ENCODE measurements at regions not wholly inside any gene's neighbourhood (a gene's known extent, or its start where the extent isn't known, plus 50 kb on each side); places are given as distances from the start of the nearest gene placed in this dataset.

DNA sequence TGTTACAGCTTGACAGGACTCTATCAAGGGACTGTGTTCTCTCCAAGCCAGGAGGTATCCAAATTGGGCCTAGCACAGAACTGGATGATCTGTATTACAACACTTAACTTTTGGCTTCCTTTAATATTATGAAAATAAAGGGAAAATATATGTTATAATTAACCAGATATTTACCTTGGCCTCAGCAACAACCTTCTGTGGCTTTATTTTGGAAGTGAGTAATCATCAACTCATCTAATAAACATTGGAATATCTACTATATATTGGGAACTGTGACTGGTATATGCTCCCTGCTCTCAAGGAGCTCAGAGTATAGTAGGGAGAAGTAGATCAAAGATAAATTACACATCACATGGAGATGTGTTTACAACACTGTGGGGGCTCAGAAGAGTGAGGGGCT is 352.2 kb downstream of the METTL15 start:
- no peak overlapping the region for H3K4me3 Mint-ChIP-seq
- POLR2A ChIA-PET: no interaction called here
- H3K9me3 Mint-ChIP-seq: no peaks in the 10 kb centered on the region
- DNase-seq: no peak
- H3K27me3 Mint-ChIP-seq: no peaks in the 10 kb centered on the region
- H3K4me1 Mint-ChIP-seq (ENCODE audit: low read depth): no peaks in the 10 kb centered on the region
- no peak overlapping the region for H3K27ac Mint-ChIP-seq
- H3K36me3 Mint-ChIP-seq: no peaks in the 10 kb centered on the region
- intact Hi-C loops (cut with micrococcal nuclease): no loop called here
- CTCF ChIA-PET: no interaction called here

DNA sequence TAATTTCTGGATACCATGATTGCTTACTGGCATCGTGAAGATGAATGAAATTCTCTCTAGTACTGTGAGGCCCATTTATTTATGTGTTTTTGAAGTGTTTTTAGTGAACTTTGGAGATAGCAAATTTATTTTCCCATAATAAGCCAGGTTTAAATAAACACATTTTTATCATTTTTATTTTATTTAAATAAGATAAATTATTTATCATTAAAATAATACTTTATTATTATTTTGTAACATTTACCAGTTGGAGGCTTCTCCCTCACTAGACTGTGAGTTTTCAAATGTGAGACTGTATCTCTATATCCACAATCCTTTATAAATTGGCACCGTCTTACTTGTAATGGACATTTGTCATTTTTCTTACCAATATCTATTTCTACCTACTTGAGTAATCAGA is 351.7 kb downstream of the METTL15 start:
- DNase-seq: no peak
- no peak overlapping the region for H3K4me3 Mint-ChIP-seq
- no peak overlapping the region for H3K27ac Mint-ChIP-seq
- no peaks in the 10 kb centered on the region for H3K36me3 Mint-ChIP-seq
- no peaks in the 10 kb centered on the region for H3K27me3 Mint-ChIP-seq
- POLR2A ChIA-PET: no interaction called here
- CTCF ChIA-PET: no interaction called here
- no peaks in the 10 kb centered on the region for H3K9me3 Mint-ChIP-seq
- no peaks in the 10 kb centered on the region for H3K4me1 Mint-ChIP-seq (ENCODE audit: low read depth)
- intact Hi-C loops (cut with micrococcal nuclease): no loop called here

DNA sequence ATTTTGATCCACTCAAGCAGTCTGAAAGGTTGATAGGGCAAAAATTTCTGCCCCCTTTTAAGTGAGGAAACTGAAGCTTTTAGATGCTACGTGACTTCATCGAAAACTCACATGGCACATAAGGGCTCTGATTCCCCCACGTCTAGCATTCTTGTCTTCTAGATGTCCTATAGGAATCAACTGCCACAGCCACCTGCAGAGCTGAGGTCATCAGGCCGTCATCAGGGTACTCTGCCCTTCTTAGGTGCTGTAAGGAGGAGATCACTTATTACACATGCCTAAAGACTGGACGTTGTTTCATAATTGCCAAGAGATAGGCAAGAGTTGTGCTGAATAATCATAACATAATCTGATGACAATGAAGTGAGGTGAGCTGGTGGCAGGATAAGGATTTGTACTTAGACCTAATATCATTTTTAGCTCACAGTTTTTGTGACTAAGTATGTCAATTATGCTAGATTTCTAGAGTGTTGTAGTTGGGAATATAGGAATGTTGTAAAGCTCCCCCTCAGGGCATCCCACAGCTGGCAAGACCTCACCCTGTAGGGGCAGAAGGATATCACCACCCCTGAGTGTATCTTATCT is 349.4 kb downstream of the METTL15 start:
- H3K4me1 Mint-ChIP-seq (ENCODE audit: low read depth): no peaks in the 10 kb centered on the region
- no peak overlapping the region for H3K27ac Mint-ChIP-seq
- intact Hi-C loops (cut with micrococcal nuclease): no loop called here
- DNase-seq: no peak
- H3K9me3 Mint-ChIP-seq: peaks cover 3% of the 10 kb centered on the region
- no peaks in the 10 kb centered on the region for H3K27me3 Mint-ChIP-seq
- ChIA-PET POLR2A (no interaction called here), CTCF (no interaction called here)
- H3K4me3 Mint-ChIP-seq: no peak overlapping the region
- H3K36me3 Mint-ChIP-seq: no peaks in the 10 kb centered on the region

DNA sequence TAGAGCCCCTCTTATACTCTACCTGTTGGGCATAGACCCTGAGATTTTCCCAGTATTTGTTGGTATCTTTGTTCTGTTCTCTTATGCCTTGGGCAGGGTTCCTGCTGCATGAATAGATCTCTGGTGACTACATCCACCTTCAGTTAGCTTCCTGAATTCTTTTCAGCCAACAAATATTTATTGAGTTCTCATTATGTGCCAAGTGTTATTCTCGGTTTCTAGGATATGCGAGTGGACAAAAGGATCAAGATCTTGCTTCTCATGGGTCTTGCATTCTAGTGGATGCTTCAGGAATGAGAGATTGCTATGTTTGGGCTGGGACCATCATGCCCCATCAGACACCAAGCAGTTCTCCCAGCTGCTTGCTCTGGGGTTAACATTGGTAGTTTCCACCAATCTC is 340.0 kb downstream of the METTL15 start:
- H3K27me3 Mint-ChIP-seq: no peaks in the 10 kb centered on the region
- no peak overlapping the region for H3K27ac Mint-ChIP-seq
- no peak overlapping the region for H3K4me3 Mint-ChIP-seq
- peaks cover 2% of the 10 kb centered on the region for H3K9me3 Mint-ChIP-seq
- CTCF ChIA-PET: no interaction called here
- no peak for DNase-seq
- intact Hi-C loops (cut with micrococcal nuclease): no loop called here
- POLR2A ChIA-PET: no interaction called here
- H3K36me3 Mint-ChIP-seq: no peaks in the 10 kb centered on the region
- no peaks in the 10 kb centered on the region for H3K4me1 Mint-ChIP-seq (ENCODE audit: low read depth)

DNA sequence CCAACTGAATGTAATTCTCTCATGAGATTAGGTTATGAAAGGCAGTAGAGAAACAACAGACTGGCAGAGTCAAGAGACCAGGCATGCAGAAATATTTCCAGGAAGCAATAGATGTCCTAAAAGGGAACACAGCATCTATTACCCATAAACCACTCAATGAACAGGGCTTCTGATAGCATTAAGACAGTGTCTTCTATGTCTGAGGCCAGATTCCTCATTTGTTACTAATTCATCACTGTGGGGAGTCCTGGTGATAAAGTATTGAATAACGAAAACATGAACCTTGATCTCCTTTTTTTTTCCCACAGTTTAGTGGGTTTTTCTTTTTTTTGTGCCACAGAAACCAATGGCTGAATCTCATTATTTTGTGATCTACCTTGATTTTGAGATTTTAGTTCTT is 339.0 kb downstream of the METTL15 start:
- H3K36me3 Mint-ChIP-seq: no peaks in the 10 kb centered on the region
- no peak overlapping the region for H3K4me3 Mint-ChIP-seq
- POLR2A ChIA-PET: no interaction called here
- H3K4me1 Mint-ChIP-seq (ENCODE audit: low read depth): no peaks in the 10 kb centered on the region
- CTCF ChIA-PET: no interaction called here
- no peak for DNase-seq
- no peak overlapping the region for H3K27ac Mint-ChIP-seq
- H3K27me3 Mint-ChIP-seq: no peaks in the 10 kb centered on the region
- H3K9me3 Mint-ChIP-seq: peaks cover 2% of the 10 kb centered on the region
- intact Hi-C loops (cut with micrococcal nuclease): no loop called here

DNA sequence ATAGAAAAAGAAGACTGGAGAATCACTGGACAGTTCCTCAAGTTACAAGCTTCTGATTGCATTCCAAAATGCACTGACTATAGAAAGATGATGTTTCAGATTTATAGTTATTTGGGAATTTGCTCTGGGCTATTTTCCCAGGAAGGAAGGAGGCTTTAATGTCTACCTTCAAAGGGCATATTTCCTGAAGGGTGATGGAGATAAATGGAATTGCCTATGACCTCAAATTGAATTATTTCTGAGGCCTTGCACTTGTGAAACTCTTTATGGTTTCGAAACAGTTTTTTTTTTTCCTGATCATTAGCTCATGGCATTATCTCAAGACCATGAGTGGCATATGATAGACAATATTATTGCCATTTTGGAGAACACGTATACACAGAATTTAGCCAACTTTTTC is 333.9 kb downstream of the METTL15 start:
- Mint-ChIP-seq H3K4me1 (ENCODE audit: low read depth) (no peaks in the 10 kb centered on the region), H3K27me3 (no peaks in the 10 kb centered on the region), H3K27ac (no peak overlapping the region), H3K4me3 (no peak overlapping the region), H3K36me3 (no peaks in the 10 kb centered on the region), H3K9me3 (peaks cover 1% of the 10 kb centered on the region)
- CTCF ChIA-PET: no interaction called here
- POLR2A ChIA-PET: no interaction called here
- DNase-seq: no peak
- intact Hi-C loops (cut with micrococcal nuclease): no loop called here

DNA sequence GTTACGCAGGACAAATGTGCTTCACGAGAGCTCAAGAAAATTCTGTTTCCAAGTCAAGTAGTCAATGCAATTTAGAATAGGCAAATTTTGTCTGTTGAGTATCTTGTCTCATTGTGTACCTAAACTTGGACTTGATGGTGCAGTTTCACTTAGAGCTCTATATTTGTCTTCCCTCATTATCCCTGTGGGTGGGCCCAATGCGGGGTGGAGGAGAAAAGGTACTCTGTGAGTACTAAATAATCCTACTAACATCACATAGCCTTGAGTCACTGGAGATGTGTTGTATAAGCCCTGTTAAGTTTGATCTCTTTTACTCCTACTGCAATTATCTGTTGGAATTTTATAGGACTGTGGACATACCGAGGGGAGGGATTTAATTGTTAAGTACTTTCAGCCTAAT is 331.2 kb downstream of the METTL15 start:
- Mint-ChIP-seq H3K4me3 (no peak overlapping the region), H3K9me3 (peaks cover 1% of the 10 kb centered on the region), H3K27me3 (no peaks in the 10 kb centered on the region), H3K36me3 (no peaks in the 10 kb centered on the region), H3K27ac (no peak overlapping the region), H3K4me1 (ENCODE audit: low read depth) (no peaks in the 10 kb centered on the region)
- intact Hi-C loops (cut with micrococcal nuclease): no loop called here
- CTCF ChIA-PET: no interaction called here
- no peak for DNase-seq
- POLR2A ChIA-PET: no interaction called here

DNA sequence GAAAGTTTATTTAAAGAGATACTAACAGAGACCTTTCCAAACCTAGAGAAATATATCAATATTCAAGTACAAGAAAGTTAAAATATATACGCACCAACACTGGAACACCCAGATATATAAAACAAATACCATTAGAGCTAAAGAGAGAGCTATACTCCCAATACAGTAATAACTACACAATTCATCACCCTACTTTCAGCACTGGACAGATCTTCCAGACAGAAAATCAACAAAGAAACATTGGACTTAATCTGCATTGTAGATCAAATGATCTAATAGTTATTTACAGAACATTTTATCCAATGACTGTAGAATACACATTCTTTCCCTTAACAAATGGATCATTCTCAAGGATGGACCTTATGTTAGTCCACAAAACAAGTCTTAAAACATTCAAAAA is 311.9 kb downstream of the METTL15 start:
- peaks cover 11% of the 10 kb centered on the region for H3K9me3 Mint-ChIP-seq
- CTCF ChIA-PET: no interaction called here
- H3K4me1 Mint-ChIP-seq (ENCODE audit: low read depth): no peaks in the 10 kb centered on the region
- no peaks in the 10 kb centered on the region for H3K36me3 Mint-ChIP-seq
- no peaks in the 10 kb centered on the region for H3K27me3 Mint-ChIP-seq
- no peak overlapping the region for H3K27ac Mint-ChIP-seq
- DNase-seq: no peak
- POLR2A ChIA-PET: no interaction called here
- no peak overlapping the region for H3K4me3 Mint-ChIP-seq
- intact Hi-C loops (cut with micrococcal nuclease): no loop called here

DNA sequence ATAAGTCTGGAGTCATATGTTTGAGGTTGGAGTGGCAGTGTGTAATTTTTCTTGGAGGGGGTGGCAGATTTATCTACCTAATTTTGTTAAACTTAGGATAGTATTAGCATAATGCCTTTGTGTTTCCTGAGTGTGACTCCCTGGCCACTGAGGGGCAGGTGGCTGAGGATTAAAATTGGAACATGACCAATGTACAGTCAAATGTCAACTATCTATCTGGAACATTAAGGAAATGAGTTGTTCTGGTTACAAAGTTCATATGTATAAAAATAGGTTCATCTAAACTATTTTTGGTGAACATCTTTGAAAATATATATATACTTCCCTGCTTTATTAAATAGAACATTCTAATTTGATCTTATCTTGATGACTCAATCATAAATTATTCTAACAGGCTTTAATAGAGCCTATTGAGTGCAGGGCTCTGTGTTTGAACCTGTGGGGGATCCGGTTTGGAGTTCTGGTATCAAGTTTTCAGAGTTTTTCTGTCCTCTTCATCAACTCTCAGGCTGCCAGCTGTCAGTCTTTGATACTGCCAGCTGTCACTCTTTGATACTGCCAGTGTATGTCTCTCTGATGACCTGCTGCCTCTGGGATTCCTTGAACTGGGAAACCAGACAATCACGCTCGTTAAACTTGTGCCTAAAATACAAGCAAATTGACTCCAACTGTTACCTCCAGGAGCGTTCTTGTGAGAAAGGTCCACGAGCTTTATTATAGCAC is 309.6 kb downstream of the METTL15 start:
- no peak for DNase-seq
- no peaks in the 10 kb centered on the region for H3K4me1 Mint-ChIP-seq (ENCODE audit: low read depth)
- ChIA-PET CTCF (no interaction called here), POLR2A (no interaction called here)
- H3K36me3 Mint-ChIP-seq: no peaks in the 10 kb centered on the region
- H3K27ac Mint-ChIP-seq: no peak overlapping the region
- H3K27me3 Mint-ChIP-seq: no peaks in the 10 kb centered on the region
- H3K9me3 Mint-ChIP-seq: peaks cover 11% of the 10 kb centered on the region
- no peak overlapping the region for H3K4me3 Mint-ChIP-seq
- intact Hi-C loops (cut with micrococcal nuclease): no loop called here

DNA sequence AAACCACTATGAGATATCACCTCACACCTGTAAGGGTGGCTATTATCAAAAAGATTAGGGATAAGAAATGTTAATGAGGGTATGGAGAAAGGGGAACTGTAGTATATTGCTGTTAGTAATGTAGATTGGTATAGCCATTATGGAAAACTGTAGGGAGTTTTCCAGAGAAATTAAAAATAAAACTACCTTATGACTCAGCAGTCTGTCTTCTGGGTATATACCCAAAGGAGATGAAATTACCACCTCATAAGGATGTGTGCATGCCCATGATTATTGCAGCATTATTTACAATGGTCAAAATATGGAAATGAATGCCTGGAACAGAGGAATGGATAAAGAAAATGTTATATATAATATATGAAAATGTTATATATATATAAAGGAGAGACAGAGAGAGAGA is 303.8 kb downstream of the METTL15 start:
- no peaks in the 10 kb centered on the region for H3K36me3 Mint-ChIP-seq
- CTCF ChIA-PET: no interaction called here
- H3K4me1 Mint-ChIP-seq (ENCODE audit: low read depth): no peaks in the 10 kb centered on the region
- no peaks in the 10 kb centered on the region for H3K27me3 Mint-ChIP-seq
- no peaks in the 10 kb centered on the region for H3K9me3 Mint-ChIP-seq
- no peak for DNase-seq
- POLR2A ChIA-PET: no interaction called here
- H3K27ac Mint-ChIP-seq: no peak overlapping the region
- H3K4me3 Mint-ChIP-seq: no peak overlapping the region
- intact Hi-C loops (cut with micrococcal nuclease): no loop called here

DNA sequence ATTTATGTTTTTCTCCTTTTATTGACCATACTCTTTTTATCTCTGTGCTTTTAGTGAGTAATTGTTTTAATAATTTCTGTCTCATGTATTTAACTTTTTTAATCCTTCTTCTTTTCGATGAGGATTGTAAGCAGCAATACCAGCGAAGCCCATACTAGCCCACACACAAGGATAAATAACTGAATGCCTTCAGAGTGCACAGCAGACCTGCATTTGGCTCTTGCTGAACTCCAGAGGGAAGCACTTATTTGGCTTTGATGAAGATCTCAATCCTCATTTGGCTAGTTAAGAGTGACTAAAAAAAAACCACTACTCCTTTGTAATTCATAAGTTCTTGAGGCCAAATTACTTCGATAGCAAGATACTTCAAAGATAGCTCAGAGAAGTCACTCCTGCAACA is 293.3 kb downstream of the METTL15 start:
- peaks cover 4% of the 10 kb centered on the region for H3K9me3 Mint-ChIP-seq
- ChIA-PET POLR2A (no interaction called here), CTCF (no interaction called here)
- H3K27ac Mint-ChIP-seq: no peak overlapping the region
- no peaks in the 10 kb centered on the region for H3K4me1 Mint-ChIP-seq (ENCODE audit: low read depth)
- no peaks in the 10 kb centered on the region for H3K27me3 Mint-ChIP-seq
- no peaks in the 10 kb centered on the region for H3K36me3 Mint-ChIP-seq
- no peak overlapping the region for H3K4me3 Mint-ChIP-seq
- DNase-seq: no peak
- intact Hi-C loops (cut with micrococcal nuclease): no loop called here

DNA sequence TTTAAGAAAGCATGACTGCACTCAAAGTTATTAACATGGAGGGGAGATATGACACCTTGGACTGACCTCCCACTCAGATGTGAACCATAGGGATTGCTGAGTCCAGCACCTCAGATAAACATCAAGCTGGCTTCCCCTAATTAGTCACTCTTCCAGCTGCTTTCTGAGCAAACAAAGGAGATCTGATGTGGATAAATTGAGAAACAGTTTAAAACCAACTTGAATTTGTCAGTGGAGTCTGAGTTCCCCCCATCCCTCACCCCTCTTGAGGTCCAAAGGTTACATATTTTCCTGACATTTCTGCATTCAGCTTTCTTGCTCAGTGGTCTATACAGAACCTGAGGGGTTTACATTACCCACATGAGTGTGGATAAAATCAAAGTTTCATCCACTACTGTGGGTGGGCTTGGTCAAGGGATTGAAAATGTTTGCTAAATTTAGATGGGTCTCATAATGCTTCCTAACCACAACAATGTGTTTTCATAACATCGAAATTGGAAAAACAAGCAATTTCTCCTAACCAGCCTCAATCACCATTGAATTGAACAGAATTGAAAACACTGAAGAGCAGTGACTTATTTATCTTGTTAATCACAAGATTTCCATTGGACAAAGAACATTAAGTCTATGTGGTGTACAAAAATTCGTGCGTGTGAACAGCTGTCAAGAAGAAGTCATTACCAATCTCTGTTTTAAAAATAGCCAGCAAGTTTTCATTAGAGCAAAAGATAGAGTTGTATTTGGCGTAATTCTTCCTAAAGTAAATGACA is 292.3 kb downstream of the METTL15 start:
- no peak for DNase-seq
- no peaks in the 10 kb centered on the region for H3K36me3 Mint-ChIP-seq
- H3K4me3 Mint-ChIP-seq: no peak overlapping the region
- intact Hi-C loops (cut with micrococcal nuclease): no loop called here
- H3K27ac Mint-ChIP-seq: no peak overlapping the region
- no peaks in the 10 kb centered on the region for H3K27me3 Mint-ChIP-seq
- ChIA-PET CTCF (no interaction called here), POLR2A (no interaction called here)
- no peaks in the 10 kb centered on the region for H3K4me1 Mint-ChIP-seq (ENCODE audit: low read depth)
- H3K9me3 Mint-ChIP-seq: peaks cover 6% of the 10 kb centered on the region

DNA sequence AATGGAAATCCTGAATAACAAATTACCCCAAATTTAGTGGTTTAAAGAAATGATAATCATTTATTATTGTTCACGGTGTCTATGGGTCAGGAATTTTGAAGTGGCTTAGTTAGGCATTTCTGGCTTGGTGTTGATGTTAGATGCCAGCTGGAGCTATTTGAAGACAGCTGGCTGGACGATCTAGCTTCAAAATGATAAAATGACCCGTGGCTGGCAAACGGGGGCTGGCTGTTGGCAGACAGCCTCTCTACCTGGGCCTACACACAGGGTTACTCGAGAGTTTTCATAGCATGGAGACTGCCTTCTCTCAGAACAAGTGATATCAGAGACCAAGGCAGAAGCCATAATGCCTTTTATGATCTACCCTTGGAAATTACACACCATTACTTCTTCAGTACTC is 285.2 kb downstream of the METTL15 start:
- peaks cover 12% of the 10 kb centered on the region for H3K9me3 Mint-ChIP-seq
- no peak overlapping the region for H3K4me3 Mint-ChIP-seq
- intact Hi-C loops (cut with micrococcal nuclease): no loop called here
- no peak overlapping the region for H3K27ac Mint-ChIP-seq
- no peak for DNase-seq
- no peaks in the 10 kb centered on the region for H3K4me1 Mint-ChIP-seq (ENCODE audit: low read depth)
- no peaks in the 10 kb centered on the region for H3K27me3 Mint-ChIP-seq
- peaks cover 2% of the 10 kb centered on the region for H3K36me3 Mint-ChIP-seq
- CTCF ChIA-PET: no interaction called here
- POLR2A ChIA-PET: no interaction called here
